HAP-1 (cell line): ENCODE measurements at regions not wholly inside any gene's neighbourhood (a gene's known extent, or its start where the extent isn't known, plus 50 kb on each side); places are given as distances from the start of the nearest gene placed in this dataset.
A peak's percentile ranks its signal among the peaks of the same experiment; 100 is the strongest.

Experiments used
- DNase-seq, 2 experiments: peaks; one replicate each; pipeline ENCODE4 v3.0.0-alpha.2; 2016 to 2020; ENCODE audit warnings: low spot score in 2 of 2
- H3K27me3 ChIP-seq: fragments of 250-450 bp; sonication (Bioruptor Pico); 2 replicates; pipeline ENCODE4 v1.5.1; 2020; ENCODE audit warnings: low read depth, mild to moderate bottlenecking, moderate library complexity
- H3K36me3 ChIP-seq: fragments of 250-450 bp; sonication (Bioruptor Pico); replicated peaks from 2 replicates; pipeline ENCODE4 v1.5.1; 2020; ENCODE audit warnings: mild to moderate bottlenecking
- H3K4me1 ChIP-seq: fragments of 250-450 bp; sonication (Bioruptor Pico); 2 replicates; pipeline ENCODE4 v1.5.1; 2020; ENCODE audit warnings: mild to moderate bottlenecking
- H3K4me3 ChIP-seq: fragments of 250-450 bp; sonication (Bioruptor Pico); 2 replicates; pipeline ENCODE4 v1.5.1; 2020; ENCODE audit warnings: mild to moderate bottlenecking, moderate library complexity
- H3K9me3 ChIP-seq: fragments of 250-450 bp; sonication (Bioruptor Pico); 2 replicates; pipeline ENCODE4 v1.5.1; 2020; ENCODE audit warnings: mild to moderate bottlenecking, moderate library complexity
- in situ Hi-C: fragments of 300-500 bp; cut with MboI; formaldehyde crosslinking; loops from 3 replicates; pipeline ENCODE4 v1.14.3; 2020; ENCODE audit warnings: low sequenced_read_pairs, inconsistent platforms, mixed read lengths

DNA sequence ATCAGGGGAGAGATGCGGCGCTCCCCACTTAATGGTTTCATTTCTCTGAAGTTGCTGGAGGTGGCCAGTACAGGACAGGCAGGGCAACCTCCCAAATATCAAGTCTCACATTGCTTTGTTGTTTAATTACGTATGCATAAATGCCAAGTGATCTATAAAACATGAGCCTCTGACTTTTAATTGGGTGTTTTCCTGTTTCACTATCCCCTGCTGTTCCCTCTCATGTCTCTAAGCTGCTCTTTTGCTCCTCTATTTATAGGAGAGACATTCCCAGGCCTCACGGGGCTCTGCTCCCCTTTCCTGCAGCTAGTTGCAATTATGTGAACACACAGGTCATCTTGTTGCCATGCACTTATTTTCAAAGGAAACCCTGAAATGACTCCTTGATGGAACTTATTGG, 1173.5 kb upstream of the GOT2 start:
- no peaks in the 10 kb centered on the region; the same call in 1 of the 2 replicates for H3K4me1 ChIP-seq
- H3K4me3 ChIP-seq = no peak overlapping the region
- no peaks in the 10 kb centered on the region for H3K36me3 ChIP-seq
- H3K9me3 ChIP-seq = no peaks in the 10 kb centered on the region
- no peak for DNase-seq
- in situ Hi-C loops = no loop called here
- no peaks in the 10 kb centered on the region for H3K27me3 ChIP-seq

GRCh38 chr16:59905606-59906005, 1171.5 kb upstream of the GOT2 start:
- Histone ChIP-seq H3K36me3 (no peaks in the 10 kb centered on the region), H3K9me3 (no peaks in the 10 kb centered on the region), H3K27me3 (no peaks in the 10 kb centered on the region), H3K4me3 (no peak overlapping the region), H3K4me1 (no peaks in the 10 kb centered on the region)
- in situ Hi-C loops = no loop called here
- no peak for DNase-seq

DNA sequence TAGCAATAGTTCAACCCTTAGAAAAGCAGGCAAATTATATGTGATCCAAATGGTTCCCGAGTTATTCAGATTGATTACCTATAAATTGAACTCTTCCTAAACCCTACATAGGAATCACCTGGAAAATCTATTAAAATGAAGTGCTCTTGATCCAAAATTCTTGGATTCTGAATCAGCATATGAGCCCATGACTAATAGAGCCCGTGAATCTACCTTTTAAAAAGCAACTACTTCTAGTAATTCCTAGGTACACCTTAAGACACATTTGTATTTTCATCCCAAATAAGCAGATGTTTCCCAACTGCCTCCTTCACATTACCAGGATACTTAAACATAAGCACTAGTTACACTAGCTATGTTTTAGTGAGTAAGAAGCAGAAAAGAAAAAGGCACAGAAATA, 1171.0 kb upstream of the GOT2 start:
- no peak for DNase-seq
- H3K27me3 ChIP-seq = no peaks in the 10 kb centered on the region
- no peaks in the 10 kb centered on the region for H3K9me3 ChIP-seq
- in situ Hi-C loops = no loop called here
- H3K4me3 ChIP-seq = no peak overlapping the region
- no peaks in the 10 kb centered on the region for H3K4me1 ChIP-seq
- H3K36me3 ChIP-seq = no peaks in the 10 kb centered on the region

DNA sequence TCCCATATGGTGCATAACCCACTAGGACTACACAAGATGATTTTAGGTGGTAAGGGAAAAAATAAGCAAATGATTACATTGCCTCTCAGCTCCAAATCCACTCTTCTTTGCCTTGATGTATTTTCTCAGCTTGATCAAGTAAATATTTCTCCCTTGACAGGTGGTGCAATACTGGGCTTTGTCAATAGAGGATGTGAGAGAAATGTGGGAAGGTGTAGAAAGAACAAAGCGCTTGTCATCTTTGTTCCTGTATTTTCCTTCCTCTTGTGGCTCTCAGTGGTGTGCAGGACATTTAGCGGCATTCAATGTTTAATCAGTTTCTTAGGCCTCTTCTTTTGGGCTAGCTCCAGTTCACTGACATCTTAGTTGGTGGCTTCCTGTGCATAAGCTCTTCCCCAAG, 1165.8 kb upstream of the GOT2 start:
- no peaks in the 10 kb centered on the region for H3K9me3 ChIP-seq
- no peak overlapping the region for H3K4me3 ChIP-seq
- in situ Hi-C loops = no loop called here
- no peak for DNase-seq
- H3K4me1 ChIP-seq = no peaks in the 10 kb centered on the region
- no peaks in the 10 kb centered on the region for H3K27me3 ChIP-seq
- no peaks in the 10 kb centered on the region for H3K36me3 ChIP-seq

GRCh38 chr16:59892376-59892775, 1158.3 kb upstream of the GOT2 start:
- DNase-seq = no peak
- Histone ChIP-seq H3K27me3 (no peaks in the 10 kb centered on the region), H3K36me3 (no peaks in the 10 kb centered on the region), H3K4me3 (no peak overlapping the region), H3K9me3 (no peaks in the 10 kb centered on the region), H3K4me1 (no peaks in the 10 kb centered on the region)
- in situ Hi-C loops = no loop called here

- DNase-seq = no peak
- H3K4me1 ChIP-seq = no peaks in the 10 kb centered on the region
- in situ Hi-C loops = no loop called here
- H3K9me3 ChIP-seq = no peaks in the 10 kb centered on the region
- H3K36me3 ChIP-seq = no peaks in the 10 kb centered on the region
- H3K27me3 ChIP-seq = no peaks in the 10 kb centered on the region
- no peak overlapping the region for H3K4me3 ChIP-seq
Observed at GRCh38 chr16:59887856-59888255, 1153.7 kb upstream of the GOT2 start.

DNA sequence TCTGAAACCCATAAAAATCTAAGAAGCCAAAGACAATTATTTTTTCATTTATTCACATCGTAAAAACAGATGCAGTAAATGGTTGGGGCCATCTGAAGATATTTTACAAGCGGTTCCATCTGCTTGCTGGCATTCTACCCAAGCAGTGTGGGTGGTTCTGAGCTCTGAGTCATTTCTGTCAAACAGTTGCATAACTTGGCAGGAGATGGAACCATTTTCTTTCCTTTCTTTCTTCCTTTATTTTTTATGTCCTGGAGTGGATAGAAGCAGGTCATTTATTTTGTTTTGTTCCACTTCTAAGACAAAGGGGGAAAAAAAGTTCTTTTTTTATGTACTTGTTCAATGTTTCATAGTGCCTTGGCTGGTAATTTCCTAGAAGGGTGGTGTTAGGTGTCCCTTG, 1151.9 kb upstream of the GOT2 start:
- no peaks in the 10 kb centered on the region for H3K27me3 ChIP-seq
- no peaks in the 10 kb centered on the region for H3K4me1 ChIP-seq
- in situ Hi-C loops = no loop called here
- no peaks in the 10 kb centered on the region for H3K36me3 ChIP-seq
- no peak for DNase-seq
- H3K4me3 ChIP-seq = no peak overlapping the region
- no peaks in the 10 kb centered on the region for H3K9me3 ChIP-seq

GRCh38 chr16:59881376-59881775, 1147.3 kb upstream of the GOT2 start:
- in situ Hi-C loops = no loop called here
- H3K27me3 ChIP-seq = no peaks in the 10 kb centered on the region
- DNase-seq = no peak
- no peak overlapping the region for H3K4me3 ChIP-seq
- no peaks in the 10 kb centered on the region for H3K36me3 ChIP-seq
- no peaks in the 10 kb centered on the region for H3K9me3 ChIP-seq
- H3K4me1 ChIP-seq = no peaks in the 10 kb centered on the region

GRCh38 chr16:59880611-59881010, 1146.5 kb upstream of the GOT2 start:
- no peaks in the 10 kb centered on the region for H3K4me1 ChIP-seq
- in situ Hi-C loops = no loop called here
- H3K36me3 ChIP-seq = no peaks in the 10 kb centered on the region
- H3K27me3 ChIP-seq = no peaks in the 10 kb centered on the region
- no peak overlapping the region for H3K4me3 ChIP-seq
- no peak for DNase-seq
- H3K9me3 ChIP-seq = no peaks in the 10 kb centered on the region

GRCh38 chr16:59878999-59879398, 1144.9 kb upstream of the GOT2 start:
- no peaks in the 10 kb centered on the region for H3K4me1 ChIP-seq
- no peaks in the 10 kb centered on the region for H3K9me3 ChIP-seq
- H3K36me3 ChIP-seq = no peaks in the 10 kb centered on the region
- H3K27me3 ChIP-seq = no peaks in the 10 kb centered on the region
- no peak overlapping the region for H3K4me3 ChIP-seq
- in situ Hi-C loops = no loop called here
- DNase-seq = no peak

GRCh38 chr16:59878479-59878878, 1144.4 kb upstream of the GOT2 start:
- Histone ChIP-seq H3K4me3 (no peak overlapping the region), H3K27me3 (no peaks in the 10 kb centered on the region), H3K36me3 (no peaks in the 10 kb centered on the region), H3K9me3 (no peaks in the 10 kb centered on the region), H3K4me1 (no peaks in the 10 kb centered on the region)
- in situ Hi-C loops = no loop called here
- peak in 1 of 2 experiments; percentile 15 for DNase-seq

DNA sequence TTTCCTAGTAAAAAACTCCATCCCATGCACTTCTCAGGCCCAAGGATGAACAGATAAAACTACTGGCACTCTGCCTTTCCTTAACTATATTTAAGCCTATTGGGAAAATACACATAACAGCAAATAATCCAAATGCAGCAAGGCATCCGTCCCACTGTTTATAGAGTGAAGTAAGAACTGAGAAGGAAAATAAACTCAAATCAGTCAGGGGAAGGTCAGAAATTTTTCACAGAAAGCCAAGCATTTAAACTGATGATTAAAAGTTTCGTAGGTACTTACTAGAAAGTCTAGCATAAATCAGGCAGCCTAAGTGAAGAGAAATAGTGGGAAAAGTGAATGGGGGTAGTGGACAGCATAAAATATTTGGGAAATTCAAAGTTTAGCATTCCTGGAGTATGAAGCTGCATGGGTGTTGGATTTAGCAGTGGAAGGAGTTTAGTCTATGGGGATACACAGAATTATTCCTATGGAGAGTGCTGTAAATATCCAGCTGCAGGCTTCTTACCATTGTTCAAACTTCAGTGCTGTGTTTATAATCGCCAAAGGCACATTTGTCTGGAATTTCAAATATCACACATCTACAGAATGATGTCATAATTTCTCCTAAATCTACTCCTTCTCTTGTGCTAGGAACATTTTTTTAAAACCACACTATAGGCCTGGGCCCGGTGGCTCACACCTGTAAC, 1131.0 kb upstream of the GOT2 start:
- in situ Hi-C loops = no loop called here
- no peaks in the 10 kb centered on the region for H3K9me3 ChIP-seq
- H3K36me3 ChIP-seq = no peaks in the 10 kb centered on the region
- no peaks in the 10 kb centered on the region for H3K4me1 ChIP-seq
- no peak for DNase-seq
- no peaks in the 10 kb centered on the region for H3K27me3 ChIP-seq
- no peak overlapping the region for H3K4me3 ChIP-seq

DNA sequence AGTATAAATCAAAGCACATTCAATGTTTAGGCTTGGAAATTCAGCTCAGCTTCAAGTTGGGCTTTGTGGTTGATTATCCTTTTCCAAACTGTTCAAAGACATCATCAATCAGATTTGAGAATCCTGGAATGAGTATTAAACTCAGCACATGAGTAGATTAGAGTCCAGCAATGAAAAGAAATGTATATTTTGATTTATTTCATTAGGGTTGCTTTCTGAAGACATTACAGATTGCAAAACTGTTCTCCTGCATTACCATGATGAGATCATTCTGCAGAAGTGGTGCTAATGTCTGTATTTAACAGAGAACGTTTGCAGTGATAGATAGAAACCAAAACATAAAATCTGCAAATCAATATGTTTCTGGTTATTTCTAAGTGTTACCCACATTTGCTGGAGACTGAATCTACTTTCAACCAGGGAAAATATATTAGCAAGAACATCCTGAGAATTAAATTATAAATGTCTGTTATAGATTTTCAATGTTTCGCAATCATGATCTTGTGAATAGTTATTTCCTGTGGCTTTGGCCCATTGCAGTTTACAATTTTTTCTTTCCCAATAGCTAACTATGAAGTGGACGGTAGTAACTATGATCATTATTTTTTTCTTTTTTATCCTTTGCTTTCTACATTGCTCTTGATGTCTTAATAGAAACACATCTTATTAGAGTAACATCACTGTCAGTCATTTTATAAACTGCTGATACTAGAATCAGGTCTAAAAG, 1125.7 kb upstream of the GOT2 start:
- Histone ChIP-seq H3K9me3 (no peaks in the 10 kb centered on the region), H3K36me3 (no peaks in the 10 kb centered on the region), H3K4me1 (no peaks in the 10 kb centered on the region), H3K4me3 (no peak overlapping the region), H3K27me3 (no peaks in the 10 kb centered on the region)
- in situ Hi-C loops = no loop called here
- no peak for DNase-seq

DNA sequence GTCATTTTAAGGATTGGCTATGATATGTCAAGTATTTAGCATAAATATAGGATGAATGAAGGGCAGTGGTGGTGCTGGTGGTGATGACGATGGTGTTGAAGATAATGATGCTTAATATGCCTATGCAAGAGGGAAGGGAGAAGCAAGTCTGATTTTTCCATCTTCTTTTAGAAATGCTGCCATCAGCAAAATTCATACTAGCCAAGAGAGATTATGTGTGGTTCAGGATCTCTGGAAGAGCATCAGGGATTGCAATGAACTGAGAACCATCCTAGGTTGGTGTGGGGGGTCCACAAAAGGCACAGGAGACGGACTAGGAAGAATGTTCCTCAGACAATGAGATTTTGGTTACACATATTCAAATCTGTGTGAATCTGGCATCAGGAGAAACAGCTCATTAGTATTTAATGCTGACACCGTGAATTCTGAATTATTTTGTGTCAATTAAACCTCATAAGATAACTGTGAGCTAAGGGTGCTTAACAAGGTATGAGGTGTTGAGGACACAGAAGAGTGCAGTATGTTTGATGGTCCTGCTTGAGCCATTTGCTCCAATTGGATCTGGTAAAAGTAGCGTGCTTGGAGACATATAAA, 1120.8 kb upstream of the GOT2 start:
- Histone ChIP-seq H3K27me3 (no peaks in the 10 kb centered on the region), H3K4me1 (no peaks in the 10 kb centered on the region), H3K4me3 (no peak overlapping the region), H3K9me3 (no peaks in the 10 kb centered on the region), H3K36me3 (no peaks in the 10 kb centered on the region)
- in situ Hi-C loops = no loop called here
- DNase-seq = no peak
